Neural progenitor cell (in vitro differentiated cells): ENCODE measurements at regions not wholly inside any gene's neighbourhood (a gene's known extent, or its start where the extent isn't known, plus 50 kb on each side); places are given as distances from the start of the nearest gene placed in this dataset.

Experiments used
- EZH2 ChIP-seq: fragments of 200-600 bp; sonication (generic); IDR thresholded peaks from 2 replicates; pipeline ENCODE4 v1.6.1; 2017; ENCODE audit warnings: antibody characterized with exemption, mild to moderate bottlenecking, moderate library complexity
- EZH2phosphoT487 ChIP-seq: fragments of 200-600 bp; sonication (generic); IDR thresholded peaks from 2 replicates; pipeline ENCODE4 v1.6.1; 2017; ENCODE audit warnings: antibody characterized with exemption
- TF ChIP-seq, protein P1 (sequence below): fragments of 200-600 bp; sonication (generic); IDR thresholded peaks from 2 replicates; pipeline ENCODE4 v1.5.1; 2017; ENCODE audit warnings: antibody characterized with exemption, mild to moderate bottlenecking

GRCh38 chr7:142407939-142408570 lies 150.2 kb upstream of the PRSS58 start:
- TF ChIP-seq, protein P1, sequence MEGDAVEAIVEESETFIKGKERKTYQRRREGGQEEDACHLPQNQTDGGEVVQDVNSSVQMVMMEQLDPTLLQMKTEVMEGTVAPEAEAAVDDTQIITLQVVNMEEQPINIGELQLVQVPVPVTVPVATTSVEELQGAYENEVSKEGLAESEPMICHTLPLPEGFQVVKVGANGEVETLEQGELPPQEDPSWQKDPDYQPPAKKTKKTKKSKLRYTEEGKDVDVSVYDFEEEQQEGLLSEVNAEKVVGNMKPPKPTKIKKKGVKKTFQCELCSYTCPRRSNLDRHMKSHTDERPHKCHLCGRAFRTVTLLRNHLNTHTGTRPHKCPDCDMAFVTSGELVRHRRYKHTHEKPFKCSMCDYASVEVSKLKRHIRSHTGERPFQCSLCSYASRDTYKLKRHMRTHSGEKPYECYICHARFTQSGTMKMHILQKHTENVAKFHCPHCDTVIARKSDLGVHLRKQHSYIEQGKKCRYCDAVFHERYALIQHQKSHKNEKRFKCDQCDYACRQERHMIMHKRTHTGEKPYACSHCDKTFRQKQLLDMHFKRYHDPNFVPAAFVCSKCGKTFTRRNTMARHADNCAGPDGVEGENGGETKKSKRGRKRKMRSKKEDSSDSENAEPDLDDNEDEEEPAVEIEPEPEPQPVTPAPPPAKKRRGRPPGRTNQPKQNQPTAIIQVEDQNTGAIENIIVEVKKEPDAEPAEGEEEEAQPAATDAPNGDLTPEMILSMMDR, result no peak
- TF ChIP-seq EZH2 (no peak), EZH2phosphoT487 (no peak)
